ENCODE measurements at regions not wholly inside any gene's neighbourhood (a gene's known extent, or its start where the extent isn't known, plus 50 kb on each side); places are given as distances from the start of the nearest gene placed in this dataset.

DNA sequence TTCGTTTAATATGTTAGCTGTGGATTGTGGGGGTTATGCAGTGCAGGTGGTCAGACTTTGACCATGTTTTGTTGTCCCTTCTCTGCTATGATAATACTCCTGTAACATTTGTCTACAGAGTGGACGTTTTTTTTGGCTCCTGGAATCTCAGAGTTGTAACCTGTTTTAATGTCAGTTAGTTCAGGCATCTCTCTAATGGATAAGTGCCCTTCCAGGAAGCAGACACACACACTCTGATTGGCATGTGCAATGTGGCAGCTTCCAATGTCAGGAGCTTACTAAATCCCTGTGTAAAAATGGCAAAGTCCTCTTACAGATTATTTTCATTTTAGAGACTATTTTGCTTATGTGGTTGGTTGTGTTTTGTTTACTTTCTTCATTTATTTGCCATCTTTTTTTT lies 222.2 kb upstream of the ARPP21 start:
- FAIRE-seq (no peak), DNase-seq (ENCODE audit: insufficient read length, low spot score) (no peak)
- TF ChIP-seq, protein P1, sequence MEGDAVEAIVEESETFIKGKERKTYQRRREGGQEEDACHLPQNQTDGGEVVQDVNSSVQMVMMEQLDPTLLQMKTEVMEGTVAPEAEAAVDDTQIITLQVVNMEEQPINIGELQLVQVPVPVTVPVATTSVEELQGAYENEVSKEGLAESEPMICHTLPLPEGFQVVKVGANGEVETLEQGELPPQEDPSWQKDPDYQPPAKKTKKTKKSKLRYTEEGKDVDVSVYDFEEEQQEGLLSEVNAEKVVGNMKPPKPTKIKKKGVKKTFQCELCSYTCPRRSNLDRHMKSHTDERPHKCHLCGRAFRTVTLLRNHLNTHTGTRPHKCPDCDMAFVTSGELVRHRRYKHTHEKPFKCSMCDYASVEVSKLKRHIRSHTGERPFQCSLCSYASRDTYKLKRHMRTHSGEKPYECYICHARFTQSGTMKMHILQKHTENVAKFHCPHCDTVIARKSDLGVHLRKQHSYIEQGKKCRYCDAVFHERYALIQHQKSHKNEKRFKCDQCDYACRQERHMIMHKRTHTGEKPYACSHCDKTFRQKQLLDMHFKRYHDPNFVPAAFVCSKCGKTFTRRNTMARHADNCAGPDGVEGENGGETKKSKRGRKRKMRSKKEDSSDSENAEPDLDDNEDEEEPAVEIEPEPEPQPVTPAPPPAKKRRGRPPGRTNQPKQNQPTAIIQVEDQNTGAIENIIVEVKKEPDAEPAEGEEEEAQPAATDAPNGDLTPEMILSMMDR (IDR thresholded peaks at IDR 0.05; ENCODE audit: insufficient read depth, missing control alignments): no peak

DNA sequence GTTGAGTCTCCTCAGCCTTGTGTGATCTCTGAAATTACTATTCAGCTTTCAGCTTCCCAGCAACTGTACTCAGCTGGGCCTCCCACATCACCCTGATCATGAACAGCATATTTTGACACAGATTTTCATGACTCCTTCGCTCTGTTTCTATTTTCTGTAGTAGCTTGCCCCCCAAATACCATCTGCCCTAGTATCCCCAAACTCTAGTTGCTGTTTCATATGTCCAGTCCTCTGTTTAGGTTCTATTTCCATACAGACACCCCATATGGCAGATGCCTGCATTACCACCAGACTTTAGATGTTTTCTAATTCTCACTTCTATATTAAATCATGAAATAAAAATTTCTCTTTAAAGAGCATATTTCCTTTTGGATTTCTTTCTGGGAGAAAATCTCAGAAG lies 217.2 kb upstream of the ARPP21 start:
- TF ChIP-seq, protein P1 (IDR thresholded peaks at IDR 0.05; ENCODE audit: insufficient read depth, missing control alignments): no peak
- DNase-seq (ENCODE audit: insufficient read length, low spot score) (no peak), FAIRE-seq (no peak)

DNA sequence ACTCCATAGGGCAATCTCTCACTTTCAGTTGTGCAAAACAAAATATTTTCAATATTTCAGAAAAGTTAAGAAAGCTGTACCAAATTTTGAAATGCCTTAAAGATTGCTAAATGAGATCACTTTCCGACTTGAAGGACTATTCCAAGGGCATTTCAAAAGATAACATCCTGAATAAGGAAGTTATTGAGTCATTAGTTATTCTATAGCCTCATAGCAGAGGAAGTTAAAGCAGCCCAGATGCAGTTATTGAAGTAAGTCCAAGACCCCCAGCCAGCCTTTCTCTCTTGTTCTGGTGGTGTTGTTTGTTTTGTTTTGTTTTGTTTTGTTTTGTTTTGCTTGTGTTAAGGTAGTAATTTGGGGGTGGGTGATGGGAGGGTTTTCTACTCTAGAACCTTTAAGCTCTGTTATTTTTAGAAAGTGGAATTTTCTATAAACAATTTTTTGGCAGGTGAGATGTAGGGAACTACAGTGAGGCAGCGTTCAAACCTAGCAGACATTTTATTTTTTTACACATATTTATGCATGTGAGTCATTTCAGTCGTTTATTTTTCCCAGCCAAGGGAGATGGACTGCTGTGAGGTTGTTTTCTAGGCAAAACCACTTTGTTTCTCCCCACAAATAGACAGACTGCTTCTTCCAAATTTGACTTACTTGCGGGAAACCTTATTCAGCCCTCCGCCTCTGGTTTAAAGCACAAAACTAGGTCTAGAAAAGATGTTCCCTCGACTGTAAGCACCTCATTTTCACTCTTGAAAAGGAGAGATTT lies 216.3 kb upstream of the ARPP21 start:
- DNase-seq (ENCODE audit: insufficient read length, low spot score) (no peak), FAIRE-seq (no peak)
- TF ChIP-seq, protein P1 (IDR thresholded peaks at IDR 0.05; ENCODE audit: insufficient read depth, missing control alignments): no peak

DNA sequence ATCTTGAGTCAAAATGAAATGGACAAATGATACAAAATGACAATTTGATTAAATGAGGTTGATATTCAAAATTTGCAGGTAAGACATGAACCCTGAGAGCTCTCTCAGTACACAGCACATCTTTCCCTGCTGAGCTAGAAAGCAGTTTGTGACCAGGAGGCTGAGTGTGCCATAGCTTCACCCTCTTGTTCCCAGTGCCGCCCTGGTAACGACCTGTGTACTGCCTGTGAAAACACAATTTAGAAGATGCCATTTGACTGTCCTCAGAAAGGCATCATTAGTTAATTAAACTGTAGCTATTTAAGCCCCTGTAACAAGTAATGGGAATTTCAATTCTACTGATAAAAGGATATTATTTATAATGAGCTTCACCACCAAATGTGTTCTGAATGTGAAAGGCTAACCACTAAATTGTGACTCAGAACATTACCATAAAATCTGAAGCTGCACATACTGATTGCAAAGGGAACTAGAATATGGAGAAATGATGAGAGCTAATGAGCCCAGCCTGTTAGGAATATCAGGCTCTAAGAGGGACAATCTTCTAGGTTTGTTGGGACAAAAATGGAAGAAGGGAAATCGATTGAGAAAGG lies 212.9 kb upstream of the ARPP21 start:
- TF ChIP-seq, protein P1 (IDR thresholded peaks at IDR 0.05; ENCODE audit: insufficient read depth, missing control alignments): no peak
- DNase-seq (ENCODE audit: insufficient read length, low spot score) (no peak), FAIRE-seq (no peak)

DNA sequence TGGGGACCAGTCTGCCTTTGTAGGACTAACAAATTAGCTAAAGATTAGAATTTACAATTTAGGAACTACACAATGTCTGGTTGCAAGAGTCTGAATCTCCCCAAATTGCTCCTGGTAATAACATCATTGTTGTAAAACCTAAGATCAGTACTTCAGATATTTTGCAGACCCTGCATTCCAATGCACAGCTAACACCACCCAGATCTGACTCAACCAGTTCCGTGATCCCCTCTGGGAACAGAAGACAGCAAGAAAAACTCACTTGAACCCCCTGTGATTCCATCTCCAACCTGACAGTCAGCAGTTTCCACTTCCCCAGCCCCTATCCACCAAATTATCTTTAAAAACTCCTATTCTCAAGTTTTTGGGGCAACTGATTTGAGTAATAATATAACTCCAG lies 201.9 kb upstream of the ARPP21 start:
- no peak for FAIRE-seq
- DNase-seq (ENCODE audit: insufficient read length, low spot score): no peak
- TF ChIP-seq, protein P1 (IDR thresholded peaks at IDR 0.05; ENCODE audit: insufficient read depth, missing control alignments): no peak

DNA sequence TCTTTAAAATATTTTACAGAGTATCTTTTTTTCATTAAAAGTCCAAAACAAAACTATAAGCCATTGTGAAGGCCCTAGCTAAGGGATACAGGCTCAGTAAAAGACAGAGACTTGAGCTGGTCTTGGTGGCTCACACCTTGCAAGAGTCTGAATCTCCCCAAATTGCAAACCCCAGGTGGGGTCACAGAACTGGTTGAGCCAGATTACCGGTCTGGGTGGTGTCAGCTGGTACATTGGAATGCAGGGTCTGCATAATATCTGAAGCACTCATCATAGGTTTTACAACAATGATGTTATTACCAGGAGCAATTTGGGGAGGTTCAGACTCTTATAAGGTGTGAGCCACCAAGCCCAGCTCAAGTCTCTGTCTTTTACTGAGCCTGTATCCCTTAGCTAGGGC lies 201.2 kb upstream of the ARPP21 start:
- DNase-seq (ENCODE audit: insufficient read length, low spot score) (no peak), FAIRE-seq (no peak)
- TF ChIP-seq, protein P1 (IDR thresholded peaks at IDR 0.05; ENCODE audit: insufficient read depth, missing control alignments): no peak

DNA sequence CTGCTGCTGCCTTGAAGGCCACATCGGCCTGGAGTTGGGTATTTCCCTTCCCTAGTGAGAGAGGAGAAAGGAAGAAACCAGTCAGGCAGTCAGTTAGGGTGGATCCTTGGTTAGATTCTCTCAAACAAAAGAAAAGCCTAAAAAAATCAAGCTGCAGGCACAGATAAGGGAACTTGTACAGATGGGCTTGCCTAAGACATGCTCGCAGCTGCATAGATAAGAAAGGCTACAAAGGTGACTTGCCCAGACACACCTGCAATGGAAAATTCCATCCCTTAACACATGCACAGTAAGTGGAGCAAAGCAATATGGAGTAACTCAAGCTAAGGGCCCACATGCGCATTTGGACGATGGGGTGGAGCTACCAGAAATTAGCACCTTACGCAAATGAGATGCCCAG lies 199.7 kb upstream of the ARPP21 start:
- FAIRE-seq: no peak
- TF ChIP-seq, protein P1 (IDR thresholded peaks at IDR 0.05; ENCODE audit: insufficient read depth, missing control alignments): no peak
- DNase-seq (ENCODE audit: insufficient read length, low spot score): no peak

Data from D721Med (cell line).